Spleen (tissue), 11 donors: ENCODE measurements at regions not wholly inside any gene's neighbourhood (a gene's known extent, or its start where the extent isn't known, plus 50 kb on each side); places are given as distances from the start of the nearest gene placed in this dataset.
"Not testable (repeated sequence)": the region's sequence is repeated elsewhere in the genome, so short reads cannot be mapped to it uniquely, and the experiment has no call there.

Experiments used
- DNase-seq: peaks from one replicate; pipeline ENCODE4 v3.0.0-alpha.2; 2020
- H3K27ac ChIP-seq, 8 donors: fragments of 200-600 bp; sonication (generic) in 7 of 8; 1 replicate in 4 of 8; 2 replicates in 4 of 8; pipeline versions ENCODE4 v1.5.0 to v1.8.0; 2016 to 2021; ENCODE audit warnings: inconsistent platforms in 4 of 8, mild to moderate bottlenecking in 4 of 8, moderate library complexity in 1 of 8
- H3K27me3 ChIP-seq, 7 donors: fragments of 200-600 bp; sonication (generic) in 6 of 7; replicated peaks in 1 of 7; 1 replicate in 4 of 7; 2 replicates in 3 of 7; pipeline versions ENCODE4 v1.5.0 to v1.8.0; 2016 to 2021; ENCODE audit warnings: inconsistent platforms in 3 of 7, mild to moderate bottlenecking in 1 of 7
- H3K36me3 ChIP-seq, 6 donors: fragments of 200-600 bp; sonication (generic) in 5 of 6; 1 replicate in 4 of 6; 2 replicates in 2 of 6; pipeline versions ENCODE4 v1.5.0 to v1.8.0; 2016 to 2021; ENCODE audit warnings: inconsistent platforms in 2 of 6
- H3K4me1 ChIP-seq, 6 donors: fragments of 200-600 bp; sonication (generic) in 5 of 6; 1 replicate in 3 of 6; 2 replicates in 3 of 6; pipeline versions ENCODE4 v1.5.0 to v1.8.0; 2016 to 2021; ENCODE audit warnings: inconsistent platforms in 3 of 6
- H3K4me3 ChIP-seq, 8 donors: fragments of 200-600 bp; sonication (generic) in 7 of 8; 1 replicate in 4 of 8; 2 replicates in 4 of 8; pipeline versions ENCODE4 v1.5.0 to v1.8.0; 2016 to 2021; ENCODE audit warnings: inconsistent platforms in 4 of 8, mild to moderate bottlenecking in 4 of 8, moderate library complexity in 2 of 8
- H3K9me3 ChIP-seq, 8 donors: fragments of 200-600 bp; sonication (generic) in 7 of 8; 1 replicate in 4 of 8; 2 replicates in 4 of 8; pipeline versions ENCODE4 v1.5.0 to v1.8.0; 2016 to 2021; ENCODE audit warnings: inconsistent platforms in 4 of 8
- CTCF ChIP-seq, 11 experiments: fragments of 200-600 bp in 7 of 11; fragments of 450-650 bp in 4 of 11; sonication (generic) in 4 of 11; IDR thresholded peaks in 8 of 11; conservative IDR thresholded peaks in 3 of 11; 1 replicate in 7 of 11; 2 replicates in 4 of 11; pipeline versions ENCODE4 v1.4.0 to v1.8.0; 2016 to 2021; ENCODE audit warnings: antibody characterized with exemption in 11 of 11, inconsistent platforms in 4 of 11, mild to moderate bottlenecking in 1 of 11
- POLR2A ChIP-seq, 3 donors: fragments of 450-650 bp; IDR thresholded peaks; one replicate each; pipeline ENCODE4 v1.5.1; 2017; ENCODE audit warnings: antibody characterized with exemption in 3 of 3, mild to moderate bottlenecking in 1 of 3
- POLR2AphosphoS5 ChIP-seq, 3 donors: sonication (generic); formaldehyde crosslinking; IDR thresholded peaks; one replicate each; pipeline ENCODE4 v1.5.1; 2017; ENCODE audit warnings: antibody characterized with exemption in 3 of 3
- WGBS, 5 donors: extraction: QIAGEN DNeasy Blood & Tissue Kit in 3 of 5; methylation state at CpG; one replicate each; pipeline versions ENCODE4 v1.1.5 to v1.1.7; 2013 to 2018; 5-methylcytosine and 5-hydroxymethylcytosine counted together
- intact Hi-C: fragments of 100-400 bp; cut with DNase I; formaldehyde crosslinking; loops from one replicate; pipeline ENCODE4 v1.15.0; 2023; ENCODE audit warnings: low total_unique reads
- donor health status: healthy with polysubstance abuse.
- donor health status: DM: no; HTN: no; CAD: no; lungs with moderate emphysema.
- donor health status: DM: no; HTN: no; CAD: no.
- donor health status: Bipolar disorder and iron deficiency.
- donor health status: healthy.
- donor health status: DM: no; HTN: no; CAD: no.
- donor health status: DM: yes; HTN: yes; CAD: no.

- Histone ChIP-seq H3K27ac (no peak overlapping the region), H3K27me3 (no peaks in the 10 kb centered on the region), H3K4me1 (no peaks in the 10 kb centered on the region), H3K9me3 (no peaks in the 10 kb centered on the region), H3K4me3 (no peak overlapping the region), H3K36me3 (no peaks in the 10 kb centered on the region)
- no peak for TF ChIP-seq POLR2AphosphoS5 (IDR thresholded peaks at IDR 0.05)
- TF ChIP-seq CTCF (IDR thresholded peaks at IDR 0.05 in 8 of 11, conservative IDR thresholded peaks at IDR 0.05 in 3 of 11) = no peak
- intact Hi-C loops = no loop called here
- WGBS, 5 donors = 62 to 80% (median 69%) methylated on average over 4 of the region's 4 CpGs
- no peak for DNase-seq
These were observed 168.4 kb downstream of the ZIC4 start for GRCh38 chr3:147237991-147238390.

- DNase-seq, H3K36me3 ChIP-seq, intact Hi-C loops, H3K27ac ChIP-seq, H3K4me3 ChIP-seq, H3K4me1 ChIP-seq, H3K27me3 ChIP-seq: not testable (repeated sequence)
- peaks cover 0 to 12% (median 7%) of the 10 kb centered on the region in 8 donors for H3K9me3 ChIP-seq
- whole genome bisulfite sequencing, 5 donors = 56 to 72% (median 64%) methylated on average over 3 of the region's 3 CpGs
These were observed 174.4 kb downstream of the ZIC4 start for GRCh38 chr3:147231980-147232379.

- H3K27me3 ChIP-seq = no peaks in the 10 kb centered on the region
- intact Hi-C loops = no loop called here
- no peaks in the 10 kb centered on the region for H3K36me3 ChIP-seq
- WGBS, 5 donors = 89 to 96% (median 94%) methylated on average over 2 of the region's 2 CpGs
- H3K4me3 ChIP-seq = no peak overlapping the region
- peaks cover 0 to 12% (median 7%) of the 10 kb centered on the region in 8 donors for H3K9me3 ChIP-seq
- DNase-seq = no peak
- H3K4me1 ChIP-seq = no peaks in the 10 kb centered on the region
- TF ChIP-seq POLR2A (IDR thresholded peaks at IDR 0.05) (no peak), POLR2AphosphoS5 (IDR thresholded peaks at IDR 0.05) (no peak), CTCF (IDR thresholded peaks at IDR 0.05 in 8 of 11, conservative IDR thresholded peaks at IDR 0.05 in 3 of 11) (no peak)
- no peak overlapping the region for H3K27ac ChIP-seq
These were observed 175.2 kb downstream of the ZIC4 start for GRCh38 chr3:147231111-147231510.

GRCh38 chr3:147222291-147222690, 184.1 kb downstream of the ZIC4 start:
- no peak overlapping the region for H3K27ac ChIP-seq
- no peaks in the 10 kb centered on the region for H3K4me1 ChIP-seq
- intact Hi-C loops = no loop called here
- 82 to 93% (median 87%) methylated on average over 1 of the region's 1 CpG for WGBS, 5 donors
- no peak for DNase-seq
- TF ChIP-seq POLR2AphosphoS5 (IDR thresholded peaks at IDR 0.05) (no peak), CTCF (IDR thresholded peaks at IDR 0.05 in 8 of 11, conservative IDR thresholded peaks at IDR 0.05 in 3 of 11) (no peak), POLR2A (IDR thresholded peaks at IDR 0.05) (no peak)
- H3K36me3 ChIP-seq = no peaks in the 10 kb centered on the region
- H3K9me3 ChIP-seq = no peaks in the 10 kb centered on the region
- no peak overlapping the region for H3K4me3 ChIP-seq
- H3K27me3 ChIP-seq = no peaks in the 10 kb centered on the region

- no peak overlapping the region for H3K27ac ChIP-seq
- H3K36me3 ChIP-seq = no peaks in the 10 kb centered on the region
- no peaks in the 10 kb centered on the region for H3K9me3 ChIP-seq
- TF ChIP-seq POLR2AphosphoS5 (IDR thresholded peaks at IDR 0.05) (no peak), POLR2A (IDR thresholded peaks at IDR 0.05) (no peak), CTCF (IDR thresholded peaks at IDR 0.05 in 8 of 11, conservative IDR thresholded peaks at IDR 0.05 in 3 of 11) (no peak)
- no peaks in the 10 kb centered on the region for H3K4me1 ChIP-seq
- no peak overlapping the region for H3K4me3 ChIP-seq
- no peaks in the 10 kb centered on the region for H3K27me3 ChIP-seq
- intact Hi-C loops = no loop called here
- 66 to 82% (median 74%) methylated on average over 4 of the region's 4 CpGs for WGBS, 5 donors
- DNase-seq = no peak
These were observed 187.4 kb downstream of the ZIC4 start for GRCh38 chr3:147218965-147219364.
